Keratinocyte (primary cell): ENCODE measurements at regions not wholly inside any gene's neighbourhood (a gene's known extent, or its start where the extent isn't known, plus 50 kb on each side); places are given as distances from the start of the nearest gene placed in this dataset.

Source experiments
- DNase-seq: peaks from one replicate; pipeline ENCODE4 v3.0.0-alpha.2; 2011; ENCODE audit warnings: low read depth, missing footprints, low spot score
- FAIRE-seq: peaks from 2 replicates; lab custom pipeline; 2011; peaks lifted over from hg19 to GRCh38; lab: Jason Lieb, UNC
- H2AFZ ChIP-seq: 2 replicates; pipeline ENCODE4 v1.6.0; 2012; ENCODE audit warnings: low read length, control low read depth, inconsistent platforms; ENCODE audit not compliant: control insufficient read depth
- H3K27ac ChIP-seq: 2 replicates; pipeline ENCODE4 v1.5.1; 2011; ENCODE audit warnings: low read length; ENCODE audit not compliant: control insufficient read depth, insufficient read depth
- H3K27me3 ChIP-seq: 3 replicates; pipeline ENCODE4 v1.6.0; 2011; ENCODE audit warnings: low read length; ENCODE audit not compliant: control insufficient read depth, insufficient read depth; ENCODE audit errors: extremely low read depth
- H3K36me3 ChIP-seq, 2 experiments: 2 replicates in 1 of 2; 3 replicates in 1 of 2; pipeline ENCODE4 v1.5.1; 2011; ENCODE audit warnings: low read length in 2 of 2, mild to moderate bottlenecking in 1 of 2; ENCODE audit not compliant: control insufficient read depth in 2 of 2, insufficient read depth in 2 of 2; ENCODE audit errors: extremely low read depth in 1 of 2
- H3K4me1 ChIP-seq: 3 replicates; pipeline ENCODE4 v1.5.1; 2011; ENCODE audit warnings: low read length; ENCODE audit not compliant: control insufficient read depth, insufficient read depth; ENCODE audit errors: extremely low read depth
- H3K4me2 ChIP-seq: 3 replicates; pipeline ENCODE4 v1.6.0; 2011; ENCODE audit warnings: low read depth, low read length; ENCODE audit not compliant: control insufficient read depth, insufficient read depth; ENCODE audit errors: extremely low read depth
- H3K4me3 ChIP-seq, 3 experiments: fragments of 200-600 bp in 1 of 3; sonication (generic) in 1 of 3; 2 replicates in 2 of 3; 3 replicates in 1 of 3; pipeline ENCODE4 v1.5.1; 2011 to 2016; ENCODE audit warnings: low read length in 3 of 3, mild to moderate bottlenecking in 3 of 3, control low read depth in 2 of 3, inconsistent platforms in 1 of 3, low read depth in 1 of 3, mixed read lengths in 1 of 3, mixed run types in 1 of 3, moderate library complexity in 1 of 3; ENCODE audit not compliant: control insufficient read depth in 2 of 3, insufficient read depth in 2 of 3; ENCODE audit errors: extremely low read depth in 1 of 3
- H3K79me2 ChIP-seq: 2 replicates; pipeline ENCODE4 v1.6.0; 2012; ENCODE audit warnings: low read length; ENCODE audit not compliant: control insufficient read depth, insufficient read depth
- H3K9ac ChIP-seq: 3 replicates; pipeline ENCODE4 v1.6.0; 2011; ENCODE audit warnings: low read length; ENCODE audit not compliant: control insufficient read depth, insufficient read depth; ENCODE audit errors: extremely low read depth
- H3K9me1 ChIP-seq: 3 replicates; pipeline ENCODE4 v1.6.0; 2011; ENCODE audit warnings: low read length; ENCODE audit not compliant: control insufficient read depth, insufficient read depth; ENCODE audit errors: extremely low read depth
- H3K9me3 ChIP-seq: 2 replicates; pipeline ENCODE4 v1.5.1; 2012; ENCODE audit warnings: low read depth, low read length; ENCODE audit not compliant: control insufficient read depth
- H4K20me1 ChIP-seq: 3 replicates; pipeline ENCODE4 v1.6.0; 2011; ENCODE audit warnings: low read length; ENCODE audit not compliant: control insufficient read depth, insufficient read depth; ENCODE audit errors: extremely low read depth
- EZH2 ChIP-seq: IDR thresholded peaks from one replicate; pipeline ENCODE4 v1.6.1; 2012; ENCODE audit warnings: inconsistent platforms, mild to moderate bottlenecking, low read length, moderate library complexity
- dilution Hi-C: fragments of 300-500 bp; cut with MboI; formaldehyde crosslinking; loops from one replicate; pipeline ENCODE4 v1.7.0; 2020; ENCODE audit warnings: low sequenced_read_pairs; ENCODE audit not compliant: extremely low pct_ligation_motif_present
- TF ChIP-seq, protein P1 (sequence below), 3 experiments: IDR thresholded peaks in 1 of 3; conservative IDR thresholded peaks in 1 of 3; optimal IDR thresholded peaks in 1 of 3; 2 replicates in 2 of 3; 3 replicates in 1 of 3; pipeline versions ENCODE3 to v1.5.1; 2011; ENCODE audit warnings: low read length in 3 of 3, mild to moderate bottlenecking in 3 of 3, moderate library complexity in 2 of 3, control low read depth in 1 of 3, inconsistent platforms in 1 of 3; ENCODE audit not compliant: insufficient read depth in 2 of 3; ENCODE audit errors: extremely low read depth in 1 of 3

DNA sequence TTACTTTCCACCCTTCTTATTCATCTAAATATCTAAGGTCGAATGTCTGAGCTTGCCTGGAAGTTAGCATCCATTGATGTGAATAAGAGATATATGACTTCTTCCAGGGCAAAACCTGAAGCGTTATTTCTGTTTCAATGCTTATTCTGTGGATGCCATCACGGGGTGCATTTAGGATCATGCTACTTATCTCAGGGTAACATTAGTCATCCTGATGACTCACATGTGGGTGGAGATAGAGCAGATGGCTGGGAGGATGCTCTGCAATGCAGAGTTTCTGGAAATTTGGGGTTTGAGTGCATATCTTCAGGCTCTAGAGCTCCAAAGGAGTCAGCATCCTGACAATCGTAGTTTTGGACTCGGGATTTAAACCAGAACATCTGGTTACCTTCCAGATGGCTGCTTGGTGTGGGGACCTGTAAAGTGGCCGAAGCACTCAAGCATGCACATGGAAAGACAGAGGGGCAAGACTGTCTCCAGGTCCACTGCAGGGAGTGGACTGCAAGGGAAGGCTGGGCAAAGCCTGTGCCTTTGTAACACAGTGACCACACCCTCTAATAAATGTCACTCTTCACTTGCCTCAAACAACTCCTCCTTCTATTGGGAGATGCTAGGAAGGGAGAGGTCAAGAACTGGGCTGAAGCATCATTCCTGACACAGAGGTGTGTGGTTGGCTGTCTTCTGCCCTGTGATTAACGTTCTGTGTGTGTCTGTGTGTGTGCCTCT is 175.2 kb upstream of the SALL1 start:
- Histone ChIP-seq H3K9me1 (no peaks in the 10 kb centered on the region), H4K20me1 (no peaks in the 10 kb centered on the region), H2AFZ (no peak overlapping the region), H3K4me1 (peaks cover 6% of the 10 kb centered on the region), H3K4me3 (no peak overlapping the region), H3K27ac (no peak overlapping the region), H3K9ac (no peak overlapping the region), H3K27me3 (no peaks in the 10 kb centered on the region), H3K36me3 (no peaks in the 10 kb centered on the region), H3K4me2 (no peak overlapping the region), H3K79me2 (no peaks in the 10 kb centered on the region), H3K9me3 (no peaks in the 10 kb centered on the region)
- TF ChIP-seq, protein P1, sequence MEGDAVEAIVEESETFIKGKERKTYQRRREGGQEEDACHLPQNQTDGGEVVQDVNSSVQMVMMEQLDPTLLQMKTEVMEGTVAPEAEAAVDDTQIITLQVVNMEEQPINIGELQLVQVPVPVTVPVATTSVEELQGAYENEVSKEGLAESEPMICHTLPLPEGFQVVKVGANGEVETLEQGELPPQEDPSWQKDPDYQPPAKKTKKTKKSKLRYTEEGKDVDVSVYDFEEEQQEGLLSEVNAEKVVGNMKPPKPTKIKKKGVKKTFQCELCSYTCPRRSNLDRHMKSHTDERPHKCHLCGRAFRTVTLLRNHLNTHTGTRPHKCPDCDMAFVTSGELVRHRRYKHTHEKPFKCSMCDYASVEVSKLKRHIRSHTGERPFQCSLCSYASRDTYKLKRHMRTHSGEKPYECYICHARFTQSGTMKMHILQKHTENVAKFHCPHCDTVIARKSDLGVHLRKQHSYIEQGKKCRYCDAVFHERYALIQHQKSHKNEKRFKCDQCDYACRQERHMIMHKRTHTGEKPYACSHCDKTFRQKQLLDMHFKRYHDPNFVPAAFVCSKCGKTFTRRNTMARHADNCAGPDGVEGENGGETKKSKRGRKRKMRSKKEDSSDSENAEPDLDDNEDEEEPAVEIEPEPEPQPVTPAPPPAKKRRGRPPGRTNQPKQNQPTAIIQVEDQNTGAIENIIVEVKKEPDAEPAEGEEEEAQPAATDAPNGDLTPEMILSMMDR (optimal IDR thresholded peaks at IDR 0.05 in 1 of 3, IDR thresholded peaks at IDR 0.05 in 1 of 3, conservative IDR thresholded peaks at IDR 0.05 in 1 of 3; ENCODE audit: extremely low read depth in 1 of 3, insufficient read depth in 2 of 3, low read length in 3 of 3), result no peak
- TF ChIP-seq EZH2, result no peak
- dilution Hi-C loops, result no loop called here
- DNase-seq, result peak; percentile 11
- FAIRE-seq, result peak; percentile 80

DNA sequence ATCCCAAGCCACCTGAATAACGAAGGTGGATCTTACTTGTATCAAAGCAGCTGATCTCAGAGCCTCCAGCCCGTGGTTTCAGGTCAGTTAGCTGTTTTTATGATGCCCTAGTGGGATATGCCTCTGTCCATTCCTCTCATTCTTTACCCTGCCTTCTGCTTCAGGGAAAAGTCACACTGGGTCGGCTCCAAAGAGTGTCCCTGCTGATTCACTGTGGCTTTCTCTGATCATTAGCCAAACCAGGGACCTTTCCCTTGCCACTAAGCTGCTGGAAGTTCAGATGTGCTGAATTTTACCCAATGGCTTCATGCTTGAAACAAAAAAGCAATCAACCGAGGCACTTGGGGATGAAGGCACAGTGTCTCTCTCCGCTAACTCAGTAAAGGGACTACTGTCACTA is 170.2 kb upstream of the SALL1 start:
- no peaks in the 10 kb centered on the region for H3K36me3 ChIP-seq
- TF ChIP-seq, protein P1 (optimal IDR thresholded peaks at IDR 0.05 in 1 of 3, IDR thresholded peaks at IDR 0.05 in 1 of 3, conservative IDR thresholded peaks at IDR 0.05 in 1 of 3; ENCODE audit: extremely low read depth in 1 of 3, insufficient read depth in 2 of 3, low read length in 3 of 3), result no peak
- TF ChIP-seq EZH2, result no peak
- H2AFZ ChIP-seq, result no peak overlapping the region
- H3K79me2 ChIP-seq, result no peaks in the 10 kb centered on the region
- H3K4me2 ChIP-seq, result no peak overlapping the region
- H3K9me3 ChIP-seq, result no peaks in the 10 kb centered on the region
- dilution Hi-C loops, result loop anchor here (5.0 kb wide), 1 partner anchor 36 kb away; no protein-coding TSS in a partner anchor
- FAIRE-seq, result no peak
- no peak overlapping the region for H3K4me3 ChIP-seq
- peaks cover under 1% of the 10 kb centered on the region for H3K4me1 ChIP-seq
- no peak overlapping the region for H3K27ac ChIP-seq
- H3K9ac ChIP-seq, result no peak overlapping the region
- DNase-seq, result no peak
- H3K27me3 ChIP-seq, result no peaks in the 10 kb centered on the region
- H3K9me1 ChIP-seq, result no peaks in the 10 kb centered on the region
- H4K20me1 ChIP-seq, result no peaks in the 10 kb centered on the region
